ENCODE measurements at regions not wholly inside any gene's neighbourhood (a gene's known extent, or its start where the extent isn't known, plus 50 kb on each side); places are given as distances from the start of the nearest gene placed in this dataset.

GRCh38 chr13:47853236-47853635 lies 147.8 kb downstream of the SUCLA2 start:
- DNase-seq (no peak), ATAC-seq (no peak)
- Mint-ChIP-seq H3K4me1 (ENCODE audit: low read depth) (no peaks in the 10 kb centered on the region), H3K27ac (no peak overlapping the region), H3K4me3 (no peak overlapping the region), H3K9me3 (peaks cover 5% of the 10 kb centered on the region), H3K27me3 (peaks cover 2% of the 10 kb centered on the region), H3K36me3 (ENCODE audit: low read depth) (no peaks in the 10 kb centered on the region)
- ChIA-PET CTCF (no interaction called here), POLR2A (no interaction called here)
- TF ChIP-seq CTCF (IDR thresholded peaks at IDR 0.05) = no peak
- intact Hi-C loops (cut with micrococcal nuclease) = no loop called here

- H3K36me3 Mint-ChIP-seq (ENCODE audit: low read depth) = no peaks in the 10 kb centered on the region
- ATAC-seq (no peak), DNase-seq (no peak)
- peaks cover 2% of the 10 kb centered on the region for H3K27me3 Mint-ChIP-seq
- intact Hi-C loops (cut with micrococcal nuclease) = no loop called here
- no peak overlapping the region for H3K27ac Mint-ChIP-seq
- TF ChIP-seq CTCF (IDR thresholded peaks at IDR 0.05) = no peak
- H3K4me3 Mint-ChIP-seq = no peak overlapping the region
- CTCF ChIA-PET = no interaction called here
- no peaks in the 10 kb centered on the region for H3K4me1 Mint-ChIP-seq (ENCODE audit: low read depth)
- H3K9me3 Mint-ChIP-seq = peaks cover 5% of the 10 kb centered on the region
- POLR2A ChIA-PET = no interaction called here
These were observed 154.2 kb downstream of the SUCLA2 start for GRCh38 chr13:47846886-47847285.

GRCh38 chr13:47845981-47846380 lies 155.1 kb downstream of the SUCLA2 start:
- no peaks in the 10 kb centered on the region for H3K36me3 Mint-ChIP-seq (ENCODE audit: low read depth)
- no peak for TF ChIP-seq CTCF (IDR thresholded peaks at IDR 0.05)
- intact Hi-C loops (cut with micrococcal nuclease) = no loop called here
- ATAC-seq (no peak), DNase-seq (no peak)
- H3K27ac Mint-ChIP-seq = no peak overlapping the region
- peaks cover 2% of the 10 kb centered on the region for H3K27me3 Mint-ChIP-seq
- peaks cover 5% of the 10 kb centered on the region for H3K9me3 Mint-ChIP-seq
- no peak overlapping the region for H3K4me3 Mint-ChIP-seq
- H3K4me1 Mint-ChIP-seq (ENCODE audit: low read depth) = no peaks in the 10 kb centered on the region
- POLR2A ChIA-PET = no interaction called here
- CTCF ChIA-PET = no interaction called here

GRCh38 chr13:47843005-47843404 lies 158.1 kb downstream of the SUCLA2 start:
- no peak for ATAC-seq
- intact Hi-C loops (cut with micrococcal nuclease) = no loop called here
- POLR2A ChIA-PET = no interaction called here

GRCh38 chr13:47841151-47841550 lies 159.9 kb downstream of the SUCLA2 start:
- Mint-ChIP-seq H3K4me3 (no peak overlapping the region), H3K27ac (no peak overlapping the region), H3K4me1 (ENCODE audit: low read depth) (no peaks in the 10 kb centered on the region), H3K27me3 (peaks cover 2% of the 10 kb centered on the region), H3K9me3 (no peaks in the 10 kb centered on the region), H3K36me3 (ENCODE audit: low read depth) (no peaks in the 10 kb centered on the region)
- no peak for DNase-seq
- ChIA-PET CTCF (no interaction called here), POLR2A (no interaction called here)
- intact Hi-C loops (cut with micrococcal nuclease) = no loop called here
- ATAC-seq = no peak
- TF ChIP-seq CTCF (IDR thresholded peaks at IDR 0.05) = no peak

More at GRCh38 chr13:47843005-47843404, 158.1 kb downstream of the SUCLA2 start:
- H3K9me3 Mint-ChIP-seq = no peaks in the 10 kb centered on the region
- TF ChIP-seq CTCF (IDR thresholded peaks at IDR 0.05) = no peak
- no peak for DNase-seq
- H3K4me1 Mint-ChIP-seq (ENCODE audit: low read depth) = no peaks in the 10 kb centered on the region
- CTCF ChIA-PET = no interaction called here
- H3K36me3 Mint-ChIP-seq (ENCODE audit: low read depth) = no peaks in the 10 kb centered on the region
- H3K4me3 Mint-ChIP-seq = no peak overlapping the region
- H3K27ac Mint-ChIP-seq = no peak overlapping the region
- H3K27me3 Mint-ChIP-seq = peaks cover 2% of the 10 kb centered on the region
